HCT116 (cell line): ENCODE measurements at regions not wholly inside any gene's neighbourhood (a gene's known extent, or its start where the extent isn't known, plus 50 kb on each side); places are given as distances from the start of the nearest gene placed in this dataset.

Experiments
- ATAC-seq: fragments of 200-7000 bp; cut with Tn5 transposase; 2 replicates; pipeline ENCODE4 v1.9.1; 2020; ENCODE audit warnings: mild to moderate bottlenecking, moderate library complexity
- BruUV-seq: library from RNA; stranded (reverse); fragments of 400-500 nt; replicated peaks from 2 replicates; lab custom pipeline; 2021; lab: Mats Ljungman, UMichigan
- CTCF ChIA-PET: fragments of 300-600 bp; sonication (Branson Sonifier 250); formaldehyde crosslinking; loops from one replicate; lab custom pipeline; 2021; ENCODE audit warnings: antibody characterized with exemption; lab: Charles Lee
- POLR2A ChIA-PET: fragments of 300-600, 350-600 bp; sonication (Branson Sonifier 250); formaldehyde crosslinking; loops from one replicate; lab custom pipeline; 2021; ENCODE audit warnings: antibody characterized with exemption; lab: Charles Lee
- RAD21 ChIA-PET, 2 experiments: fragments of 300-600 bp; sonication (Branson Sonifier 250); formaldehyde crosslinking; loops; one replicate each; lab custom pipeline; 2023; ENCODE audit warnings: low total read pairs in 2 of 2; ENCODE audit not compliant: uncharacterized antibody in 2 of 2, unreplicated experiment in 2 of 2, low non-redundant PET in 1 of 2; lab: Charles Lee
- DNase-seq: peaks from one replicate; pipeline ENCODE4 v3.0.0-alpha.2; 2010; ENCODE audit warnings: low read depth, low spot score
- H2AFZ ChIP-seq: fragments of 200-600 bp; shearing (Covaris generic), sonication (generic); 2 replicates; pipeline ENCODE4 v1.6.1; 2017; ENCODE audit warnings: low read depth, mixed run types, mixed read lengths, antibody characterized with exemption, low read length; ENCODE audit not compliant: poor library complexity, severe bottlenecking
- H3K27ac ChIP-seq: 2 replicates; pipeline ENCODE4 v1.5.1; 2012; ENCODE audit warnings: low read depth, low read length
- H3K27me3 ChIP-seq: fragments of 200-600 bp; sonication (generic); 2 replicates; pipeline ENCODE4 v1.6.1; 2016; ENCODE audit warnings: mixed run types, low read length, mixed read lengths; ENCODE audit not compliant: insufficient read depth
- H3K36me3 ChIP-seq, 2 experiments: fragments of 200-500 bp in 1 of 2; fragments of 200-600 bp in 1 of 2; sonication (Bioruptor generic) in 1 of 2; sonication (generic) in 1 of 2; 2 replicates each; pipeline versions ENCODE4 v1.5.1 to v1.6.1; 2014 to 2016; ENCODE audit warnings: low read length in 2 of 2, inconsistent platforms in 1 of 2, mixed read lengths in 1 of 2, mixed run types in 1 of 2; ENCODE audit not compliant: insufficient read depth in 2 of 2, control insufficient read depth in 1 of 2
- H3K4me1 ChIP-seq, 2 experiments: fragments of 200-600 bp in 1 of 2; sonication (generic) in 1 of 2; 2 replicates each; pipeline versions ENCODE4 v1.5.1 to v1.6.1; 2012 to 2017; ENCODE audit warnings: low read length in 2 of 2, inconsistent platforms in 1 of 2, mild to moderate bottlenecking in 1 of 2, mixed read lengths in 1 of 2, mixed run types in 1 of 2, moderate library complexity in 1 of 2; ENCODE audit not compliant: insufficient read depth in 2 of 2, control insufficient read depth in 1 of 2
- H3K4me2 ChIP-seq: fragments of 200-600 bp; sonication (generic); 2 replicates; pipeline ENCODE4 v1.6.1; 2017; ENCODE audit warnings: mixed run types, low read length, mixed read lengths
- H3K4me3 ChIP-seq, 2 experiments: fragments of 200-600 bp in 1 of 2; sonication (generic) in 1 of 2; replicated peaks in 1 of 2; 2 replicates each; pipeline ENCODE4 v1.5.1; 2011 to 2016; ENCODE audit warnings: low read length in 2 of 2, control low read depth in 1 of 2, low read depth in 1 of 2, mild to moderate bottlenecking in 1 of 2, mixed read lengths in 1 of 2, mixed run types in 1 of 2
- H3K79me2 ChIP-seq: fragments of 200-600 bp; sonication (generic); 2 replicates; pipeline ENCODE4 v1.6.1; 2017; ENCODE audit warnings: mild to moderate bottlenecking, mixed run types, low read length, moderate library complexity, mixed read lengths; ENCODE audit not compliant: insufficient read depth
- H3K9ac ChIP-seq: fragments of 200-600 bp; sonication (generic); 2 replicates; pipeline ENCODE4 v1.6.1; 2016; ENCODE audit warnings: low read length, mixed read lengths
- H3K9me2 ChIP-seq: fragments of 200-600 bp; sonication (generic), shearing (Covaris generic); 2 replicates; pipeline ENCODE4 v1.6.1; 2017; ENCODE audit warnings: mixed run types, mild to moderate bottlenecking, moderate library complexity; ENCODE audit not compliant: insufficient read depth
- H3K9me3 ChIP-seq, 2 experiments: fragments of 200-500 bp in 1 of 2; fragments of 200-600 bp in 1 of 2; sonication (Bioruptor generic) in 1 of 2; sonication (generic) in 1 of 2; 2 replicates each; pipeline ENCODE4 v1.6.1; 2014 to 2017; ENCODE audit warnings: low read length in 2 of 2, mixed read lengths in 2 of 2, inconsistent platforms in 1 of 2, low read depth in 1 of 2, mild to moderate bottlenecking in 1 of 2, mixed run types in 1 of 2, moderate library complexity in 1 of 2; ENCODE audit not compliant: control insufficient read depth in 1 of 2, insufficient read depth in 1 of 2
- H4K20me1 ChIP-seq: fragments of 200-600 bp; sonication (generic), shearing (Covaris generic); 2 replicates; pipeline ENCODE4 v1.6.1; 2017; ENCODE audit warnings: mixed run types, mild to moderate bottlenecking, moderate library complexity; ENCODE audit not compliant: insufficient read depth
- EGR1 ChIP-seq: IDR thresholded peaks from 2 replicates; pipeline ENCODE4 v1.6.1; 2012; ENCODE audit warnings: low read depth
- EZH2 ChIP-seq: fragments of 200-600 bp; sonication (generic); IDR thresholded peaks from 2 replicates; pipeline ENCODE4 v1.6.1; 2017; ENCODE audit warnings: antibody characterized with exemption, mixed run types
- JUND ChIP-seq: IDR thresholded peaks from 2 replicates; pipeline ENCODE4 v1.6.1; 2012
- MAX ChIP-seq: IDR thresholded peaks from 2 replicates; pipeline ENCODE4 v1.6.1; 2012
- intact Hi-C: fragments of 100-400 bp; cut with micrococcal nuclease; formaldehyde crosslinking; loops from 2 replicates; pipeline ENCODE4 v1.10.0; 2022
- TF ChIP-seq, protein P1 (sequence below): IDR thresholded peaks from 2 replicates; pipeline ENCODE4 v1.6.1; 2012; ENCODE audit warnings: low read depth

DNA sequence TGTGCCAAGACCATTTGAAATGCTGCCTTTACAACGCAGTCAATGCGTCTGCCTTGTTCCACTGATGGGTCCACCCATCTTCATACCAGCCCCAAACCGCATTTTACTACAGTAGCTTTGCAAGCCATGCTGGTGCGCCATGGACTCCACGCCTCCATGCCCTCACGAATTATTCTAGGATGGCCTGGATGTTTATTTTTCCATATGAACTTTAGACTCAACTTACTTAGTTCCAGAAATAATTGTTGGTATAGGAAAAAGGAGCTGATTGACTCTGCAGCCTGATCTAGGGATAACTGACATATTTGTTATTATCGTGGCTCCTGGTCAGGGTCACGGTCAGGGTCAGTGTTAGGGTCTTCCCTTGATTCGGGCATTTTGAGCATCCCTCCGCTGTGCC lies 70.0 kb upstream of the ZNF469 start:
- Histone ChIP-seq H2AFZ (no peak overlapping the region), H3K36me3 (no peaks in the 10 kb centered on the region), H3K9me2 (no peaks in the 10 kb centered on the region), H3K9me3 (peaks cover 0 to 10% of the 10 kb centered on the region in 2 experiments; a peak in 1 of 4 replicates), H4K20me1 (no peaks in the 10 kb centered on the region), H3K4me2 (no peak overlapping the region), H3K4me3 (no peak overlapping the region), H3K79me2 (no peaks in the 10 kb centered on the region), H3K9ac (no peak overlapping the region), H3K27me3 (no peaks in the 10 kb centered on the region), H3K4me1 (peaks cover 11 to 28% of the 10 kb centered on the region in 2 experiments), H3K27ac (no peak overlapping the region)
- TF ChIP-seq EGR1 (no peak), EZH2 (no peak), MAX (no peak), JUND (no peak)
- TF ChIP-seq, protein P1, sequence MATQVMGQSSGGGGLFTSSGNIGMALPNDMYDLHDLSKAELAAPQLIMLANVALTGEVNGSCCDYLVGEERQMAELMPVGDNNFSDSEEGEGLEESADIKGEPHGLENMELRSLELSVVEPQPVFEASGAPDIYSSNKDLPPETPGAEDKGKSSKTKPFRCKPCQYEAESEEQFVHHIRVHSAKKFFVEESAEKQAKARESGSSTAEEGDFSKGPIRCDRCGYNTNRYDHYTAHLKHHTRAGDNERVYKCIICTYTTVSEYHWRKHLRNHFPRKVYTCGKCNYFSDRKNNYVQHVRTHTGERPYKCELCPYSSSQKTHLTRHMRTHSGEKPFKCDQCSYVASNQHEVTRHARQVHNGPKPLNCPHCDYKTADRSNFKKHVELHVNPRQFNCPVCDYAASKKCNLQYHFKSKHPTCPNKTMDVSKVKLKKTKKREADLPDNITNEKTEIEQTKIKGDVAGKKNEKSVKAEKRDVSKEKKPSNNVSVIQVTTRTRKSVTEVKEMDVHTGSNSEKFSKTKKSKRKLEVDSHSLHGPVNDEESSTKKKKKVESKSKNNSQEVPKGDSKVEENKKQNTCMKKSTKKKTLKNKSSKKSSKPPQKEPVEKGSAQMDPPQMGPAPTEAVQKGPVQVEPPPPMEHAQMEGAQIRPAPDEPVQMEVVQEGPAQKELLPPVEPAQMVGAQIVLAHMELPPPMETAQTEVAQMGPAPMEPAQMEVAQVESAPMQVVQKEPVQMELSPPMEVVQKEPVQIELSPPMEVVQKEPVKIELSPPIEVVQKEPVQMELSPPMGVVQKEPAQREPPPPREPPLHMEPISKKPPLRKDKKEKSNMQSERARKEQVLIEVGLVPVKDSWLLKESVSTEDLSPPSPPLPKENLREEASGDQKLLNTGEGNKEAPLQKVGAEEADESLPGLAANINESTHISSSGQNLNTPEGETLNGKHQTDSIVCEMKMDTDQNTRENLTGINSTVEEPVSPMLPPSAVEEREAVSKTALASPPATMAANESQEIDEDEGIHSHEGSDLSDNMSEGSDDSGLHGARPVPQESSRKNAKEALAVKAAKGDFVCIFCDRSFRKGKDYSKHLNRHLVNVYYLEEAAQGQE = no peak
- RAD21 ChIA-PET = no interaction called here
- no TSS peak for BruUV-seq
- CTCF ChIA-PET = no interaction called here
- DNase-seq = no peak
- intact Hi-C loops = no loop called here
- POLR2A ChIA-PET = no interaction called here
- ATAC-seq = no peak
